GM19438 (cell line): ENCODE measurements at regions not wholly inside any gene's neighbourhood (a gene's known extent, or its start where the extent isn't known, plus 50 kb on each side); places are given as distances from the start of the nearest gene placed in this dataset.
"Not testable (repeated sequence)": the region's sequence is repeated elsewhere in the genome, so short reads cannot be mapped to it uniquely, and the experiment has no call there.

Experiments used
- ATAC-seq: cut with Tn5 transposase; IDR thresholded peaks from one replicate; pipeline ENCODE4 v1.9.1; 2021; ENCODE audit warnings: low read depth; ENCODE audit not compliant: unreplicated experiment

DNA sequence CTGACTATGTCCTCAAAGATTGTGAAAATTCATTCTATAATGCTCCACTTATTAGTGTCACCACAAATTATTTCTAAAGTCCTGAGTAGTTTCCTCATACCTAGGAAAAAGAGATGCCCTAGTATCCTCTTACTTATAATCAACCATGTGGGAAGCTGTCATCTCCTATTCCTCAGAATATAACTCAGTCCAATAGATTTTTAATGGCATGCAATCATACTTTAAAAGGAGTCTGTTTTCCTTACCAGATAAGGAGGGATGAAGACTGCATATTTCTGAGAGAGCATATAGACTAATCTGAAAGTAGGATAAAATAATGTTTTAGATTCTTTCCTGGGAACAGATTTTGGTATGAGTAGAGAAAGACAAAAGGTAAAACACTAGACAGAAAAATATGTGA is 727.7 kb upstream of the GRM3 start:
- no peak for ATAC-seq

GRCh38 chr7:85914437-85914836 is 727.6 kb upstream of the SEMA3D start:
- no peak for ATAC-seq

DNA sequence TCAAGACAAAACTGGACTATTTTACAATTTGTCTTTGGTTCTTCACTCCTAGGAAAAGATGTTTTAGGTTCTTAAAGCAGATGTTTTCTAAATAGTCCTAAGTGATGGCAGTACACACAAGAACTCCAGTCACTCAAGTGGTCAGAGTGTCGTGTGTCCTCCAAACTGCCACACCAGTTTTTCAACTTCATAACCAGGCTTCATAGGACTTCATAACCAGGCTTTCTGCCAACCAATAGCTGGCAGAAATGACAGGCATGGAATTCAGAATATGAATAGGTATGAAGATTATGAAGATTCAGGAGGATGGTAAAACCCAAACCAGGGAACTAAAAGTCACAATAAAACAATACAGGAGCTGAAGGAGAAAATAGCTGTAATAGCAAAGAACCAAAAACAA is 721.2 kb upstream of the SEMA3D start:
- ATAC-seq = no peak

GRCh38 chr7:85897967-85898366 is 711.1 kb upstream of the SEMA3D start:
- no peak for ATAC-seq

DNA sequence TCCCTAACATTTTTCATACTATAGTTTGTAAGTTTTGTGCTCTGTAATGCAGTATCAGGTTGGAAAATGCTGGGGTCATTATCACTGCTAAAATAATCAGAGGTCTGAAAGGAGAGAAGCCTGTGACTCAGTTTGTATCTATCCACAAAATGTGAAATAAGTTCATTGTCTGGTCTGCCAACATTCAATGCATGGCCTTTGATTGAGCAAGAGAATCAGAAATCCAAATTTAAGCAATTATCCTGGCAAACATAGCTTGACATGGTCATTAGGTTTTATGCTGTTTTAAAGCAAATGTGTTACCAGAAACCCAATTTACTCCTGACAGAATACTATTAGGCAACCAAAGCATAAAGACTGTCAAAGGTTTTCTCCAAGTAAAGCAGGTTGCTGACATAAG is 709.7 kb upstream of the SEMA3D start:
- no peak for ATAC-seq

DNA sequence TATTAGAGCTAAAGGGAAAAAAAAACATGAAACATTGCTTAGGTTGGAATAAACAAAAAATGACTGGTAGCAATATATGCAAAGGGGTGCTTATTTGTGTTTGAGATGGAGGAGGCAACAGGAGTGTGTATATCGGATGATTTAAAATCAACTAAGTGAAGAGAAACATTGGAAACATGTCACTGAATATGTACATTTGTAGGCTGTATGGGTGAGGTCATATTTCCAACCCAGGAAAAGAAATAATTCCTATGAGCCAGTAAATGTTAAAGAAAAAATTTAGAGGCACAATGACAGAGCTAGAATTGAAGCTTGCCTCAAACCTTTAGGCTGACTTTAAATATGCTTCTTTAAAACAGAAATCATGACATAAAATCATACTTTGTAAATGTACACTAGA is 709.0 kb upstream of the SEMA3D start:
- ATAC-seq = no peak

GRCh38 chr7:85891900-85892299 is 705.0 kb upstream of the SEMA3D start:
- not testable (repeated sequence) for ATAC-seq

DNA sequence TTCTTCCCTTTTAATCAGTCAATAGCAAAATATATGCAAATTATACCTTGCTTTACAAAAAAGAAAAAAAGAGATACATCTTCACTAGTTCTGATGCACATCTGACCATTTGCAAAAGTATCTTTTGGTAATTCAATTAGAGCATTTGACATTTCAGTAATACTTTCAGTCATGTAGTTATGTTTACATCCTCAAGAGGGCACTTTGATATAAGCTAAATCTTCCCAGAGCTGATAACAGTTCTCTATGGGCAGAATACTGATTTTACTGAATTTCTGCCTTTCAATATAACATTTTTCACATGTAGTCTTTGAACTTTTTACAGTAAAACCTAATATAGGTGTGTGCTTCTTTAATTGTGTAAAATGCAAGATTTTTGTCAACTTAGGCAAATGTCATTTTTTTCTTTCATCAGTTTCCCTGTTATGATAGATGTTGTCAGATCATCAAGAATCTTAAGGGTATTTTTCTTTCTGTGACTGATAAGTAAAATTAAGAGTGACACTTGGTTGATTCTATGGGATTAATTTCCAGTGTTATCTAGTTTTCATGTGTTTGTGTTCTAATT is 703.5 kb upstream of the SEMA3D start:
- ATAC-seq = no peak

DNA sequence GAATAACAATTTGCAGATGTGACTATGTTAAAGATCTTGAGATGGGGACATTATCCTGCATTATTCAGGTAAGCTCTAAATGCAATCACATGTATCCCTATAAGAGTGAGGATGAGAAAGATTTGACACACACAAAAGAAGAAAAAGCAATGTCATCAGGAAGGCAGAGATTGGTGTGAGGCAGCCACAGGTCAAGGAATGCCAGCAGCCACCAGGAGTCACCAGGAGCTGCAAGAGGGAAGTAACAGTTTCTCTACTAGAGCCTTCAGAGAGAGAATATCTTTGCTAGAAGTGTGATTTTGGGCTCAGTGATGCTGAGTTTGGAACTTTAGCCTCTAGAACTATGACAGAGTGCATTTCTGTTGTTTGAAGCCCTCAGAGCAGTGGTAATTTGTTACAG is 700.3 kb upstream of the SEMA3D start:
- ATAC-seq = no peak

GRCh38 chr7:85882335-85882734 is 695.5 kb upstream of the SEMA3D start:
- no peak for ATAC-seq

DNA sequence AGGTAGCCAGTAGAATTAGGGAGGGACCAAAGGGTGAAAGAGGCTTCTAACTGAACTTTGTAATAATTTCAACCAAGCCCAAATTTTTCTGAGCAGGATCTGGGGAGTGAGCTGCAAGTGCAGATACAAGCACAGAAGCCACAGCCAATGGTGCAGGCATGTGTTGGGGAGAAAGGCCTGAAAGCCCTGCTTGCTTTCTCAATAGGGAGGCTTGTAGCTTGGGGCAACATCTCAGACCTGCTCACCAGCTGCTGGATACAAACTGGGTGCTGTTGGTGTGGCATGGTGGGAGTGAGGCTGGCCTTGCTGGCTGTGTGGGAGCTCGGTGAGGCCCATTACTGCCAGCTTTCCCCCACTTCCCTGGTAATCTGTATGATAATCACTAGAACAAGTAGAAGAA is 688.5 kb upstream of the SEMA3D start:
- no peak for ATAC-seq

GRCh38 chr7:85866540-85866939 is 679.7 kb upstream of the SEMA3D start:
- ATAC-seq = no peak

DNA sequence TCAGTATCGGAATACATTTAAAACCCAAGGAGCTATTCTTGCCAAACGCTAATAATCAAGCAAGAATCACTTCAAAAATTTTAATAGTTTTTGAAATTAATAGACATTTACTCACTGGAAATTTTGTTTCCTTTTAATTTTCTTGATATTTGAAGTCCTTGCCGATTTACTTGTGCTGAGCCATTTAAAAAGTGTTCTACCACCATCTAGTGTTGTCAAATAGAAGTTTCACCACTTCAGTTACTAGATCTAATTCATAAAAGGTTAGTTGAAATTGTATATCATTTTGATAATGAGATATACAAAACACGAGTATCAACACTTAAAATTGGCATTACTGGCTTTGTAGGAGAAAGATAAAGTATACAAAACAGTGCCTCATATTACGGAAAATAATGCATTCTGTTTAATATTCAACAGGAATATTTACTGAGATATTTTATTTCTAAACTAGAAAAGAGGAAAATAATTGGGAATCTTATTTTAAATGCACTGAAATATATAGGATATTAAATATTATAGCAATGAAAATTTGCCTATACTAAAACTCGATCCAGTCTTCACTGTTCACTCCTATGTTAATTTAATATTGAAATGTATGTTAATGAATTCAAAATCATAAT is 664.8 kb upstream of the SEMA3D start:
- no peak for ATAC-seq

- no peak for ATAC-seq
These were observed 663.5 kb upstream of the SEMA3D start for GRCh38 chr7:85850381-85850780.

- no peak for ATAC-seq
These were observed 653.7 kb upstream of the SEMA3D start for GRCh38 chr7:85840554-85840953.

- no peak for ATAC-seq
These were observed 646.2 kb upstream of the SEMA3D start for GRCh38 chr7:85833066-85833465.

DNA sequence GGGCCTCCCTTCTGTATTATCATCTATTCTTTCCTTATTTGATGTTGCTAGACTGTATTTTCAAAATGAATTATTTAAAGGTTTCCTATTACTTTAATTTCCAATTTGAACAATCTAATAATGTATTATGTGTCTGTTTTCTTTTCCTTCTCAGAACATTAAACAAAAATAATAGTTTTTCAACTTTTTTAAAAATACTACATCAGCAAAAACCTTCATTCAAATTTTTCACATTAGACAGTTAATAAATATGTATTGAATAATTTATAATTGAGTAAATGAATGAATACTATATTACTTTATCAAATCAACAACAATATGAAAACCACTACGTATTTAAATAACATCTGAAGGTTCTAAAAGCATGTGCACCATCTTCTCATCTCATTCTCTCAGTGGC is 644.1 kb upstream of the SEMA3D start:
- no peak for ATAC-seq

GRCh38 chr7:85829817-85830432 is 643.1 kb upstream of the SEMA3D start:
- no peak for ATAC-seq

- no peak for ATAC-seq
These were observed 642.3 kb upstream of the SEMA3D start for GRCh38 chr7:85829176-85829575.

GRCh38 chr7:85828614-85829013 is 641.8 kb upstream of the SEMA3D start:
- no peak for ATAC-seq

- ATAC-seq = no peak
These were observed 636.7 kb upstream of the SEMA3D start for GRCh38 chr7:85823396-85824080.

- no peak for ATAC-seq
These were observed 635.1 kb upstream of the SEMA3D start for GRCh38 chr7:85821926-85822325.
